AG04450 (cell line): ENCODE measurements at regions not wholly inside any gene's neighbourhood (a gene's known extent, or its start where the extent isn't known, plus 50 kb on each side); places are given as distances from the start of the nearest gene placed in this dataset.
"Not testable (repeated sequence)": the region's sequence is repeated elsewhere in the genome, so short reads cannot be mapped to it uniquely, and the experiment has no call there.

Experiments used
- CTCF ChIA-PET: fragments of 300-600, 350-600 bp; formaldehyde crosslinking; extraction: SDS; loops from one replicate; lab custom pipeline; 2022; ENCODE audit warnings: antibody characterized with exemption, inconsistent platforms; lab: Charles Lee
- POLR2A ChIA-PET: fragments of 350-600 bp; formaldehyde crosslinking; extraction: SDS; loops from one replicate; lab custom pipeline; 2021; ENCODE audit warnings: antibody characterized with exemption, inconsistent platforms; lab: Yijun Ruan, JAX
- DNase-seq: peaks from one replicate; pipeline ENCODE4 v3.0.0-alpha.2; 2011; ENCODE audit warnings: low read depth, low spot score
- H3K27ac ChIP-seq: one replicate; pipeline ENCODE4 v1.5.1; 2012; ENCODE audit warnings: low read depth, low read length, control low read depth
- H3K27me3 ChIP-seq: one replicate; pipeline ENCODE4 v1.6.0; 2012; ENCODE audit warnings: low read length; ENCODE audit not compliant: control insufficient read depth, insufficient read depth
- H3K4me3 ChIP-seq: 2 replicates; pipeline ENCODE4 v1.5.1; 2011; ENCODE audit warnings: mild to moderate bottlenecking, low read depth, low read length, control low read depth
- H3K9me3 ChIP-seq: 2 replicates; pipeline ENCODE4 v1.5.1; 2012; ENCODE audit warnings: low read length; ENCODE audit not compliant: control insufficient read depth, insufficient read depth
- CTCF ChIP-seq: IDR thresholded peaks from 2 replicates; pipeline ENCODE4 v1.5.1; 2011; ENCODE audit warnings: low read depth, low read length, control low read depth, inconsistent platforms

- no peak overlapping the region for H3K27ac ChIP-seq
- no peak for DNase-seq
- H3K4me3 ChIP-seq = no peak overlapping the region
- peaks cover 2% of the 10 kb centered on the region for H3K27me3 ChIP-seq
- no peak for TF ChIP-seq CTCF
- CTCF ChIA-PET = interaction anchor here (0.8 to 4.1 kb wide), 5 partner anchors 9 to 848 kb away, joined by 3 to 27 read pairs (median 4); no protein-coding TSS in a partner anchor
- POLR2A ChIA-PET = no interaction called here
- no peaks in the 10 kb centered on the region for H3K9me3 ChIP-seq
Observed at GRCh38 chr13:78131346-78131745, 212.7 kb upstream of the EDNRB start.

GRCh38 chr13:78129823-78130222 is 211.2 kb upstream of the EDNRB start:
- Histone ChIP-seq H3K4me3 (no peak overlapping the region), H3K27ac (no peak overlapping the region), H3K27me3 (peaks cover 2% of the 10 kb centered on the region), H3K9me3 (no peaks in the 10 kb centered on the region)
- TF ChIP-seq CTCF = no peak
- no peak for DNase-seq
- ChIA-PET POLR2A (no interaction called here), CTCF (interaction anchor here (0.6 to 4.1 kb wide), 6 partner anchors 9 to 849 kb away, joined by 3 to 27 read pairs (median 4); no protein-coding TSS in a partner anchor)

GRCh38 chr13:78129359-78129758 is 210.7 kb upstream of the EDNRB start:
- no peak for TF ChIP-seq CTCF
- ChIA-PET POLR2A (no interaction called here), CTCF (interaction anchor here (0.6 to 4.1 kb wide), 5 partner anchors 8 to 849 kb away, joined by 3 to 27 read pairs (median 4); no protein-coding TSS in a partner anchor)
- DNase-seq = no peak
- Histone ChIP-seq H3K4me3 (no peak overlapping the region), H3K9me3 (no peaks in the 10 kb centered on the region), H3K27me3 (peaks cover 2% of the 10 kb centered on the region), H3K27ac (no peak overlapping the region)

- Histone ChIP-seq H3K27me3 (peaks cover 3% of the 10 kb centered on the region), H3K9me3 (no peaks in the 10 kb centered on the region), H3K27ac (no peak overlapping the region), H3K4me3 (no peak overlapping the region)
- no peak for DNase-seq
- ChIA-PET POLR2A (no interaction called here), CTCF (interaction anchor here (0.6 to 3.7 kb wide), 100 partner anchors 9 to 1357 kb away, joined by 3 to 142 read pairs (median 4); partner anchors contain the start of gene EDNRB)
- peak; percentile 88 for TF ChIP-seq CTCF
Observed at GRCh38 chr13:78121459-78122348, 203.1 kb upstream of the EDNRB start.

- no peak for TF ChIP-seq CTCF
- Histone ChIP-seq H3K9me3 (no peaks in the 10 kb centered on the region), H3K4me3 (no peak overlapping the region), H3K27me3 (peaks cover 3% of the 10 kb centered on the region), H3K27ac (no peak overlapping the region)
- POLR2A ChIA-PET = no interaction called here
- CTCF ChIA-PET = interaction anchor here (0.6 to 3.7 kb wide), 96 partner anchors 8 to 1358 kb away, joined by 3 to 142 read pairs (median 4); partner anchors contain the start of gene EDNRB
- no peak for DNase-seq
Observed at GRCh38 chr13:78121001-78121400, 202.4 kb upstream of the EDNRB start.

- POLR2A ChIA-PET, H3K27me3 ChIP-seq, H3K4me3 ChIP-seq, DNase-seq, H3K9me3 ChIP-seq, H3K27ac ChIP-seq: not testable (repeated sequence)
- CTCF ChIA-PET = interaction anchor here (0.5 to 3.7 kb wide), 19 partner anchors 11 to 571 kb away, joined by 3 to 142 read pairs (median 9); no protein-coding TSS in a partner anchor
Observed at GRCh38 chr13:78120144-78120543, 201.5 kb upstream of the EDNRB start.

GRCh38 chr13:78117070-78117469 is 198.4 kb upstream of the EDNRB start:
- H3K9me3 ChIP-seq, H3K27ac ChIP-seq, H3K27me3 ChIP-seq, DNase-seq, POLR2A ChIA-PET, H3K4me3 ChIP-seq, CTCF ChIA-PET: not testable (repeated sequence)
